DMS53 treated with DMSO at 0.1 percent for 48 hours (cell line): ENCODE measurements at regions not wholly inside any gene's neighbourhood (a gene's known extent, or its start where the extent isn't known, plus 50 kb on each side); places are given as distances from the start of the nearest gene placed in this dataset.

Source experiments
- DNase-seq: peaks from one replicate; lab custom pipeline; 2025; ENCODE audit not compliant: unreplicated experiment; lab: John Stamatoyannopoulos, UW

DNA sequence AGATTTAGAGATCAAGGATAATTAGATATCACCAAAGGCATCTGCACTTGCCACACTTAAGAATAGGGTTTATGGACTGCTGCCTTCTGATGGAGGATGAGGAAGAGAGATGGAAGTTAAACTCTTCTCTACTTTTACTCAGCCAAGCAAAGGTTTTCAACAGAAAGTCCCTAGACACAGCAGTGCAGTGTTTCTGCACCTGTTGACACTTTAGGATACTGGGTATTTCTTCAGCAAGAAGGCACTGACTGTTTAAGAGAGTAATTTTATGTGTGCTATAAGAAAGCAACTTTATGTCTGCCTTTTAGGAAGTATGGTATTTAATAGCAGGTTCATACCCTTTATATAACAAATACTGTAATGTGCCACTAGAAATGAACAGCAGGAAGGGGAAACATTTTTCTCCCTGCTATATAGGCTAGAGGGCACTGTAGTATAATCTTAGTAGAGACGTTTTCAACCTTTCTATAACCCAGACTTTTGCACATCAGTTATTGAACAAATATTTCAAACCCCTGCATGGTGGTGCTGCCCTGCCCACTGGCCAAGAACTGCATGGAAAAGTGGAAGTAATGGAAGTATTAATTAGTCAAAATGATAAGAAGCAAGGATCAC lies 225.0 kb upstream of the GRIP1 start:
- DNase-seq, result no peak

DNA sequence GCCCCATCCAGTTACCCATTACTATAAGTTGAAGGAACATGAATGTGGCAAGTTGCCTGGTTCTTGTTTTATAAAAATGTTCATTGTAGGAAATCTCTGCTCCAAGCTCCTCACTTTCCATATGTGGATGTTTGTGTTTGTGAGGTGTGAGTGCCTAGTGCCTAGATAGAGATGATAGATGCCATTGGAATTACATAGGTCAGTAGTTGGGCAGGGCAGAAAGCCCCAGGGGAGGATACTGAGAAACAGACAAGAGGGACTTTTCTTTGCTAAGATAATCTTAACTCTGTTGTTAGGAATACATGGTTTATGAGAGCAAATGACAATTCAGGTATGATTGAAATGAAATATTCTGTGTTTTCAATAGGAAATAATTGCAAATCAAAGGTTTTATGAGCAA lies 226.3 kb upstream of the GRIP1 start:
- no peak for DNase-seq

DNA sequence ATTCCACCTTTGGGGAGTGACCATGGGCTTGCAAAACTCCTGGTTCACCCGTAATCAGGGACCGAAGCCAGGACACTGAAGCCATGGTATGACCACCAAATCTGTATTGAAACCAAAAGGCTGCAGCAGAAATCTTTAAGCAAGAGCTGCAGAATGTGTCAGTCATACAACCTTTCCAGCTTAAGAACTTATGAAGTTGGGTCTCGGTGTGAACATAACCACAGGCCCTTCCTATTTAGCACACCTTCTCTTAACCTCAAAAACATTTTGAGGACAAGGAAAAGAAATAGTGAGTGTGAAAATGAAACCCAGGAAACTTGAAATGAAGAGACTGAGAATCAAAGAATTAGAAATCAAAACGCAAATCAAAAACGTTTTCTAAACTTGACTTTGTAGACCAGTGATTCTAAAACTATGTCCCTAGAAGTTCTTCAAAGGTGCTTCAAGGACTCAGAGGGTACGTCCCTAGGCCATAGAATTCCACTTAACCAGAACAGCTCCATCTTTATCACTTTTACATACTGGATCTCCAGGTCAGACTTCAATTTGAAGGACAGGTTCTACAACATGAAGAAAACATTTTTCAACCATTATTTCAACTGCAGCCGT lies 231.6 kb upstream of the GRIP1 start:
- no peak for DNase-seq

DNA sequence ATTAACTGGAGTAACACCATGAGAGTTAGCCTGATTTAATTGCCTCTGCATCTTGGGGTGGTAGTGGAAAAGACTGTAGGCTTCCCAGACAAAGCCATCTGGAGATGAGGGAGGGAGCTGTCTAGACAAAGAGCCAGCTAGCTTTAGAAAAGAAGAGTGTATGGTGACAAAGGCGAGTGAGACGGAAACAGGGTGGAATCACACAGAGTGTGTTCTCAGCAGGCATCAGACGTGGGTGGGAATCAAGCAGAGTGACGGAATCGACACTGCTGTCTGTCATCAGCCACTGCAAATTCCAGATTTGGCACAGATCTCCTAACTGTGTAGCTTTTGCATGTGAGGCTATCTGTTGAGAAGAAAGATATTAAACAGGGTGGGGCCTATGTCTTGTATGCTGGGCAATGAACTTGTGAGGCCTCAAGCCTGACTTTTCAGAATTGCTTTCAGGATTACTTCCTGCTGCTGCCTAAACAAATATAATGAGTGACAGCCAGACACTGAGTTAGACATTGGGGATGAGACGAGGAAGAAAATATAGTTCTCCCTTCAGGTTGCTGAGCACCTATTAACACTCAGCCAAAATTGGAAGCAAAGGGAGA lies 236.5 kb upstream of the GRIP1 start:
- DNase-seq, result no peak

DNA sequence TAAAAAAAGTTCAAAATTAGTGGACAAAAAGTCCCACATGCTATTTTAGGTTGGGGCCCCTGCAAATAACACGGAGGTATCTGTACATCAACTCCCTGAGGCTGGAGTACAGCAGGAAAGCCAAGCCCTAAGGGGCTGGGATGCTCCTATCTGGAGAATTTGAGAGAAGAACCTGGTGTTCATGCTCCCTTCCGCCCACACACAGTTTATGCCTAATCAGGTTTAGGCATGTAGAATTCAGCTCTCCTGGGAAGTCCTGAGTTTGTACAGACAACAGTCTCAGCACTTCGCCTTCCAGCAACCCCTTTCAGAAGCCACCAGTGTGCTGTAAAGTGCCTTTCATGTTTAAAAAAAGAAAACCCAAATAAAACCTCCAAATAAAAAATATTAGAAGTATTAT lies 237.3 kb upstream of the GRIP1 start:
- DNase-seq, result no peak

DNA sequence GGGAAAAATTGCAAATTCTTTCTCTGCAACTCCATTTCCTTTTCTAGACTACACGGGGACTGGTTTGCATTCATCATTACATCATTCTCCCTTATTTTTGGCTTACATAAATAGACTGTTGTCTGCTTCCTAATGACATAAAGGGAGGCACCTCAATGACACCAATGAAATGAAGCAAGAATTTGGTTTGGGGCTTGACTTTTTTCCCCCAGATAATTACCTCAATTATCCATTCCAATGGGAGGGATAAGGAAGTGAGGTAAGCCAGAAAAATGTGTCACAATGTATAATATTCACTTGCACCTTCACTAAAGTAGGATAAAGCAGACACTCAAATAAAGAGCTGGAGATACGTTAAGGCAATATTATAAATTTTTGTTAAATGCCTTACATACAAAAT lies 240.6 kb upstream of the GRIP1 start:
- no peak for DNase-seq

DNA sequence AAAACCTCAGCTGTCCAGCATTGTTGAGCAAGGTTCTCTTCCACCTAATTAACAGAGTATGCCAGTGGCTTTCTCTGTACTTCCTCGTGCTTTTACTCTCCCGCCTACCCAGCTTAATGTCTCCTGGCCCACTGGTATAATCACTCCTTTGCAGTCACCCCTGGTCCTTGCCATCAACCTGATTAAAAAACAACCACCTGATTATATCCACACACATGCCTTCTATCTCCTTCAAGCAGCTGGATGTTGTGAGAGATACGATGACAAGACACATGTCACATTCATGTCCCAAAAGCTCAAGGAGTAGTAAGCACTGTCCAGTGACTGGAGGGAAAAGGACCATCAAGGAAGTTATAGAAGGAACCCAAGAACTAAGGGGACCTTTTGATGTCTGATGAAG lies 241.3 kb upstream of the GRIP1 start:
- no peak for DNase-seq

DNA sequence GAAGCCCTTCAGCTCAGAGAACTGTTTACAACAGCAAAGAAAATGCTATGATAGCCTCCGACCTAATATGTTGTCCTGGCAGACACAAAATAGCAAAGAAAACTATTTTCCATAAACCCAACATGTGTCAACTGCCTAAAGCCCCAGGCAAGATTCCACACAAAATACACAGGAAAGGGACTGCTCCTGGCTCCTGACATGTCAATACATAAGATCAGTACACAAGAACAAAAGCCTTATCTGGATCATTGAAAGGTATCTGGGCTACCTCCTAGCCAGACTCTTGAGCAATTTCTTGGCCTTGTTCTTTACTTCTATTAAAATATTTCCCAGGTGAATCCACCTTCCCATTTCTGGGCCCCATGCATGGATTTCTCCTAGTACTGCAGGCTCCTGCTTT lies 242.3 kb upstream of the GRIP1 start:
- DNase-seq, result no peak

DNA sequence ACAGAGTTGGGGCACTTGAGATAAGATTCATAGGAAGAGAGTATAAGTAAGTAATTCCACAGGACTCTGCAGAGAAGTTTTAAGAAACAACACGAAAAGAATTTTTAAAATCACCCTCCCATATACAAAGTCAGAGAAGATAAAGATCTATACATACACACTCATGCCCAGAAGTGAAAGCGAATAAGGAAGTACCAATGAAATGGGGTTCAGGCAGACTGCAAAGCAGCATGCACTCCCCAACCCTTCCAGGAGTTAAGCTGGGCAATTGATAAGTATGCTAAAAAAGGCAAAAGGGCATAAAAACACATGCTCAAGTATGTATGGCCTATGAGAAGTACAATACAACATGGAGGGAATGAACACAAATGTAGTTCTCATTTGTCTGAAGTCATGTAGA lies 246.2 kb upstream of the GRIP1 start:
- DNase-seq, result no peak

DNA sequence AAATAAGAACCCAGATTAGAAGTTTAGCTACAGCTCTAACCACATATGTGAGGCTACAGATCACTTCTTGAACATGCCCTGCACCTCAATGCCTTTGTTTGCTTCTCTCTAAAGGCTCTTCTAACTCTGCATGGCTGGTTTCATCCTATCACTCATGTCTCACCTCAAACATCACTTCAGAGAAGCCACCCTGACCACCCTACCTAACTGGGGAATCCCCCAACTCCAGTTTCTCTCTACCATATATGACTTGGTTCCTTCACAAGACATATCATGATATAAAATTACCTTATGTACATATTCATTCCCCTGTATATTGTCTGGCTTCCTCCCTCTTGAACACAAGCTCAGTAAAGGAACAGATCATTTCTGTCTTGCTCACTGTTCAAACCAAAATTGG lies 250.2 kb upstream of the GRIP1 start:
- no peak for DNase-seq

DNA sequence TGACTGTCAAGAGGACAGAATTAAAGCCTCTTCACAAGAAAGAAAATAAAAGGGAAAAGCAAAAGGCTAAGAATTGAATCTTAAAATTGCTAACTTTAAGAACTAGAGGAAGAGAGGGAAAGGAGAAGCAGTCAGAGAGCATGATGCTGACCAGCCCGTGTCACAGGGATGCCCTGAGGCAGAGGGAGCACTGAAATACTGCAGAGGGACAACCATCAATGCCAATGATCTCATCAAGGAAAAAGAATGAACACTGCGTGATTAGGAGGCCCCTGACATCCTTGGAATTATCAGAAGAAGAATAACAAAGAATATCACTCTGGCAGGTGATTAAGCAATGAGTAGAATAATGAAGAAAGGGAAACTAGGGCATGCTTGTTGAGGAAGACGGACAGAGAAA lies 252.2 kb upstream of the GRIP1 start:
- DNase-seq, result no peak

DNA sequence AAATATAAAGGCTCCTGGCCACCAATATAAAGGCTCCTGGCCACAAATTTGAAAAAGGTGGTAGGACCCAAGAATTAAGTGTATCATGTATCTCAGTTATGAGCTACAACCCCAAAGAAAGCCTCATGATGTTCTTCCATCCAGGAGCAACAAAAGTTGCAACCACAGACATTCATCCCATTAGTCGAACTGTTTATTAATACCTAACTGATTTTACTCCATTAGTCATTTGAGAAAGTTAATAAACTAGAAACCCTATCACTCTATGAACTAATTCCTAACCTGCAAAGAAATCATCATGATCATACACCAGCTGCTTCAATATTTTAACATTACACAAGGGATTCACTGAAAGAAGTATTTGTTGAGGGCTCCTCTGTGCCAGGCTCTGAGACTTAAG lies 253.2 kb upstream of the GRIP1 start:
- no peak for DNase-seq

DNA sequence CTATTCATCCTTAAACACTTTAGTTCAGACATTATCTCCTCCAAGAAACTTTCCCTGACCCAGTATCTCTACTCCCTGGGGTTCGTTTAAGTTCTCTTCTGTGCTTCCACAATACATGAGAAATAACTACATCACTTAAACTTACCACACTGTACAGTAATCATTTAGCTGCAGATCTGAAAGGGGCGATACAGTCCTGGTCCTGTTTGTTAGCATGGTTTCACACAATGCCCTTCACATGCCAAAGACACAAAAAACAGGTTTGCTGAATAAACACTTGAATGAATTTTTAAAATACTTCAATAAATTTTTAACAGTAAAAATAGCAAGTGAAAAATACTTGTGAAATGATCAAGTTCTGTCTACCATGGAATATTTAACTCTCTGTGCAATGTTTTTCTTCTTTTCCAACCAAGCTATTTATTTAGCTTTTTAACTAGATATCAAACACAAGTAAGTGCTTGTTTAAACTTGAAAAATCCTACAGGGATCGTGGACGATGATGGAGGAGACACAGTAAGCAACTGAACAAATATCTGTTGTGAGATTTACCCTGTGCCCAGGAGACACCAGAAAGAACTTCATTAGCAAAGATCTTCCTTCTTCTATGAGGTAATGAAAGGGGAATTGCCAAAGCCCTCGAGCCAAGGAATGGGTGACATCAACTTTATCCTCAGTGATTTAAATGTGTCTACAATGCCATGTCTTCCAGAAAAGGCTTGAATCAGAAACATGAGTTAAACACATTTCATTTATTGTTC lies 255.6 kb upstream of the GRIP1 start:
- DNase-seq, result no peak

DNA sequence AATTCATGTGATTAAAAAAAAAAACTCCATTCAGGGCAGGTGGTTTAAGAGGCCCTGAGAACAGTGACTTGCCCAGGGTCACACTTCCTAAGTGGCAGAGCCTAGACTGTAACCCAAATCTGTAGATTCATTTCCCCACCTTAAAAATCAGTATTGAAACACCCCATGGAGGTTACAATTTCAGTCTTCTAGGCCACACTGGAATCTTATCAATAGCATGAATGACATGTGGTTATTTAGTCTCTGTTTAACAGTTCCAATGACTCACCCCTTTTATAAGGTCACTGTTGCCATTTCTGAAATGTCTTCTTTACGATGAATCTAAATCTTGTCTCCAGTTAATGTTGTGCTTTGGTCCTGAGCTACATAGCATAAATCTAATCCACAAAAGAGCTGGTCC lies 262.3 kb upstream of the GRIP1 start:
- no peak for DNase-seq

DNA sequence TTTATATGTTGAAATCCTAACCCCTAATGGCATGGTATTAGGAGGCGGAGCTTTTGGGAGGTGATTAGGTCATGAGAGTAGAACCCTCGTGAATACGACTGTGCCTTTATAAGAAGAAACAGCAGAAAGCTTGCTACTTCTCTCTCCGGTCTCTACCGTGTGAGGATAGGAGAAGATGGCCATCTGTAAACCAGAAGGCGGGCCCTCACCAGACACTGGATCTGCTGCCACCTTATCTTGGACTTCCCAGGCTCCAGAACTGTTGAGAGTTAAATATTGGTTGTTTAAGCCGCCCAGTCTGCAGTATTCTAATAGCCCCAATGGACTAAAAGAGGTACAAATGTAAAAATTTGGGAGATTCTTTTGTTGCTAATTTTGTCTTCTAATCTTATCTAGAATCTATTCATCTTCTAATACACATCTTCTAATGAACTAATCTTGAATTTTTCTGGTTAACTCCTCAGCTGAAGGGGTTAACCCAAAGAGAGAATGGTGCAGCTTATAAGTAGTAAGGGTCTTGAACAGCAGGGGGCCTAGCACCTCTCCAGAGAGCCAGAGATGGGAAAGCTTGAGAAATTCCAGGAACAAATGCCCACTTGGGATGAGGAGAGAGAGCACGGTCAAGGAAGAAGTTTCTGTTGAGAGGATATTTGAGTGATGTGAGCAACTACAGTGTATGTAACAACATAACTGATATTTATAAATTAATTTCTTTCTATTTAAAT lies 264.0 kb upstream of the GRIP1 start:
- DNase-seq, result no peak

DNA sequence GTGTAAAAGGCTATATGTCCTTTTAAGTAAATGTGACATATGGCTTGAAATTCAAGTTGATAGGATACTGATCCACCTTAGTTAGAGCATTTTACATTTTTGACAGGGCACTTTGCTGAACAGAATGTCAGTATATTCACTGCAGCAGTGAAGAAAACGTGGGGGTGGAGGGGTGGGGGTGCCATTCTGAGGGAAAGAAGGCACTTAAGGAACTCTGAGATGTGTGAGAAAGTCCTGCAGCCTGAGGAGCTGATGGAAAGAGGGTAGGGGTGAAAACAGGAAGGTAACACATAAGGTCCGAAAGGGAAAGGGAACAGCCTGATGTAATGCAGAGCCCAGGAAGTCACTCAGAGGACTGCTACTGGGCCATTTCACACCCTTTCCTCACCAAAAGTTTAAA lies 265.5 kb upstream of the GRIP1 start:
- DNase-seq, result no peak

DNA sequence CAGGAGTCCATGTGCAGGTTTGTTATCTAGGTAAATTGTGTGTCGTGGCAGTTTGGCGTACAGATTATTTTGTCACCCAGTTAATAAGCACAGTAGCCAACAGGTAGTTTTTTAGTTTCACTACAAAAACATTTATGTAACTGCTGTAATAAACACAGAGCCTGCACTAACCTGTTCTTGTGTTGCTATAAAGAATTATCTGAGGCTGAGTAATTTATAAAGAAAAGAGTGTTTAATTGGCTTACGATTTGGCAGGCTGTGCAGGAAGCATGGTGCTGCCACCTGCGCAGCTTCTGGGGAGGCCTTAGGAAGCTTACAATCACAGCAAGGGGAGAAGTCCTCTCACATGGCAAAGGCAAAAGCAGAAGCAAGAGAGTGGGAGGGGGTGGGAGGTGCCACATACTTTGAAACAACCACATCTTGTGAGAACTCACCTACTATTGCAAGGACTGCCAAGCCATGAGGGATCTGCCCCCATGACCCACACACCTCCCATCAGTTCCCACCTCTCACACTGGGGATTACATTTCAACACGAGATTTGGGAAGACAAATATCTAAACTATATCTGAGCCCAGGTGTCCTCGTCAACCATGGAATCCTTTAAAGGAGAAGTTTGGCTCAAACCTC lies 266.4 kb upstream of the GRIP1 start:
- DNase-seq, result no peak

DNA sequence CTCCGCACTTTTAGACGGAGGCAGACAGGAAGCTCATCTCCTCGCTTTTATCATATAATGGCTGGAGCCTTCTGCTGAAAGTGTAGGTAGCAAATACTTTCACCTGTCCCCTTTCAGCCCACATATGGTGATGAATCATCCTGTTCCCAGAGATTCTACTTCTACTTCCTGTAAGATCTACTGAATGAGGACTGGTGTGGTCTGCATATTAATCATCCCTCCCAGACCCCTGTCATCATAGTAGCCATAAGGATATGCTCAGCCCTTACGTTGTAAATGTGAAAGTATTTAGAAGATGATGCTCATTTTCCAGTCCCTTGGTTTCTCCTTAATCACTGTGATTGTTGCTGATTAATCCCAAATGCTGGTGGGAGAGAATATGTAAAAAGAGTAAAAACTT lies 268.2 kb upstream of the GRIP1 start:
- peak; percentile 33 for DNase-seq

DNA sequence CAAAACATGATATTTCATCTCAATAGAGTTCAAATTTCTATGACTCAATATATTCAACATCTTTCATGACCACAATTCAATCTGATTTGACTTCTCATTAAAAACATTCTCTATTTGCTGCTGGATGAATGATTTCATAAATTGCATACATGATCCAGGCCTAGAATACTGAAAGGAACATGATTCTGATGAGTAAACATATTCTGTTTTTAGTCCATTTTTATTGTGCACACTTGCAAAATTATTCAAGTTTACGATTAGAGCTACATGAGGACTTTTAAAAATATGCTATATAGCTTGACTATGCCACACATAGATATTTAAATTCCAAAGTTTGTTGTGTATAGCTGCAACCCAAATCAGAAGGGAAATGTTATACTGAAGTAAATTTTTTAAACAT lies 273.8 kb upstream of the GRIP1 start:
- no peak for DNase-seq

DNA sequence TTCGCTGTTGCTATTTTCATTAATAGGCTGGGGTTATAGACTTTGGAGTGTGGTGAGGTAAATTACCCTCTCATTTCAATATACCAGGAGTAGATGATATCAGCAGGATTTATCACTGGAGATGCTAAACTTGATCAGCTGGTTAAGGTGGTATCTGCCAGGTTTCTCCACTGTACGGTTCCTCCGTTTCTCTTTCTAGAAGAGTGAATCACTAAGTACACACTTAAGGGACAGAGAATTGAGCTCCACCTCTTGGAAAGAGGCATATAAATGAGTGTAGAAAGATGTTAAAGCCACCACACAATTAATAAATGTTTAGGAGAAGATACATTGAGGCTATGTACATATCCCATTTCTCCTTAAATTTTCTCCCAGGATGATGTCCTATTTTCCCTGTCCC lies 277.4 kb upstream of the GRIP1 start:
- DNase-seq, result peak; percentile 83

DNA sequence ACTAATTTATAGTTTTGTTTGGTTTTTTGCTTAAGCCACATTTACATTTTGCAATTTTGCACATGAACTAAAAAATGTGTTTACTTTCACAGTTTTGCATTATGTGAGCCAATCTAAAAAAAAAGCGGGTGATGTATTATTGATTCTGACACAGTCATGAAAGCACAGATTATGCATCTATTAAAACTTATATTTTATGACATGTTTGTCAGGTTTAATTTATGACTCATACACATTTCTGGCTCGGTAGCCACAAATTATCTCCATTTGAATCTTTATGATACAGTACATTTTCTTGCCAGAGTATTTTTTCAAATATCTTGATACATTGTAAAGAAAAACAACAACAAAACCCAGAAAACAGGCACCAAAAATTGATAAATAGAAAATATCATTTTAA lies 280.4 kb upstream of the GRIP1 start:
- no peak for DNase-seq
